A673 (cell line): ENCODE measurements at regions not wholly inside any gene's neighbourhood (a gene's known extent, or its start where the extent isn't known, plus 50 kb on each side); places are given as distances from the start of the nearest gene placed in this dataset.

ENCODE experiments used
- CTCF ChIP-seq: fragments of 300-800, 200-600 bp; sonication (generic); conservative IDR thresholded peaks from 2 replicates; pipeline ENCODE4 v1.5.1; 2017; ENCODE audit warnings: low read depth, mild to moderate bottlenecking, antibody characterized with exemption, low read length, moderate library complexity, mixed read lengths
- EZH2 ChIP-seq: fragments of 200-600 bp; sonication (generic); IDR thresholded peaks from 2 replicates; pipeline ENCODE4 v1.6.1; 2017; ENCODE audit warnings: borderline replicate concordance, low read depth, mild to moderate bottlenecking, mixed read lengths, antibody characterized with exemption, low read length; ENCODE audit not compliant: poor library complexity, severe bottlenecking

GRCh38 chr18:3332376-3332775, 70.4 kb downstream of the MYL12B start:
- TF ChIP-seq CTCF (no peak), EZH2 (no peak)
